SW 1271 (cell line): ENCODE measurements at regions not wholly inside any gene's neighbourhood (a gene's known extent, or its start where the extent isn't known, plus 50 kb on each side); places are given as distances from the start of the nearest gene placed in this dataset.
"Not testable (repeated sequence)": the region's sequence is repeated elsewhere in the genome, so short reads cannot be mapped to it uniquely, and the experiment has no call there.

Source experiments
- DNase-seq, 2 experiments: peaks; one replicate each; lab custom pipeline; 2025; lab: John Stamatoyannopoulos, UW

DNA sequence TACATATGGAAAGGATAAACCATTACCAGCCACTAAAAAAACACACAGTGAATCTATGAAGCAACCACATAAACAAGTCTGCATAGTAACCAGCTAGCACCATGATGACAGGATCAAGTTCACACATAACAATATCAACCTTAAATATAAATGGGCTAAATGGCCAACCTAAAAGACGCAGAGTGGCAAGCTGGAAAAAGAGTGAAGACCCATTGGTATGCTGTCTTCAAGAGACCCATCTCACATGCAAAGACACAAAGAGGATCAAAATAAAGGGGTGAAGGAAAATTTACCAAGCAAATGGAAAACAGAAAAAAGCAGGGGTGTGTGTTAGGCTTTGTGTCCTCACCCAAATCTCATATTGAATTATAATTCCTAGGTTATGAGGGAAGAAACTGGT lies 909.2 kb downstream of the EPHA7 start:
- no peak for DNase-seq

DNA sequence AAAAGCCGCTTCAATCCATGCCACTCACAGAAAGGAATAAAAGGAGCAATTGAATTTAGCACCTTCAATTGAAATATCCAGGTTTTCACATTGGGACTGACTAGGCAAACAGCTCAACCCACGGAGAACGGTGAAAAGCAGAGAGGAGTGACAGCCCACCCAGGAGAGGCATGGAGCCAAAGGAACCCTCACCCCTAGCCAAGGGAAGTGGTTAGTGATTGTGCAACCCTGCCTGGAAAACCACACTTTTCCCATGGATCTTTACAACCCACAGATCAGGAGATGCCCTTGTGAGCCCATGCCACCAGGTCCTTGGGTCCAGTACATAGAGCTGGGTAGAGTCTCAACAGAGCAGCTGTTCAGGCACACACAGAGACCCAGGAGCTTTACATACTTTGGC lies 911.8 kb downstream of the EPHA7 start:
- DNase-seq, result no peak

DNA sequence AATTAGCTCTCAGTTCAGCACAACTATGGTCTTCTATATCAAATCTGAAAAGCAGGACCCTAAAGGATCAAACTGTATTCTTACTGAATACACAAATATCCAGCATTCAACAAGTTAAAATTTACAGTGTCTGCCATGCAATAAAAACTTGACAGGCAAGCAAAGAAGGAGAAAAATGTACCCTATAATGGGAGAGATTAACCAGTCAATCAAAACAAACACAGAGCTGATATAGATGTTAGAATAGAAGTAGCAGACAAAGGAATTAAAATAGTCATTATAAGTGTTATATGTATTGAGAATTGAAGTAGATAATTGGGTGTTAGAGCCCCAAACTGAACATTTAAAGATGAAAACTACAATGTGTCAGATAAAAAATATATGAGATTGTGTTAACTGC lies 914.9 kb downstream of the EPHA7 start:
- no peak for DNase-seq

DNA sequence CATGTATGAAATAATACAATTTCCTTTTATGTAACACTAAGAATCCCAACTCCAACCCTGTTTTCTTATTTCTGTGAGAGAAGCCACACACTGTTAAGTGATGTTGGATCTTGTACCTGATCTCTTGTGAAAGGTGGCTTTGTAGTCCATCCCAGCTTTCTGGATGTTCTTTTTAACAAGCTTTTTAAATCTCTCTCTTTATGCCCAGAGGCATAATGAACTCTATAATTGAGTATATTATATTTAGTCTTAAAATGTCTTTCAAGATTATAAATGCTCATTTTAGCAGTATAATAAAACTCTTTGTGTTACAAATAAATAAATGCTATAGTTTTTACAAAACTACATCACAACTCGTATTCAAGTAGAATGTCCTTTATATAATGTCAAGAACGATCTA lies 922.1 kb downstream of the EPHA7 start:
- no peak for DNase-seq

DNA sequence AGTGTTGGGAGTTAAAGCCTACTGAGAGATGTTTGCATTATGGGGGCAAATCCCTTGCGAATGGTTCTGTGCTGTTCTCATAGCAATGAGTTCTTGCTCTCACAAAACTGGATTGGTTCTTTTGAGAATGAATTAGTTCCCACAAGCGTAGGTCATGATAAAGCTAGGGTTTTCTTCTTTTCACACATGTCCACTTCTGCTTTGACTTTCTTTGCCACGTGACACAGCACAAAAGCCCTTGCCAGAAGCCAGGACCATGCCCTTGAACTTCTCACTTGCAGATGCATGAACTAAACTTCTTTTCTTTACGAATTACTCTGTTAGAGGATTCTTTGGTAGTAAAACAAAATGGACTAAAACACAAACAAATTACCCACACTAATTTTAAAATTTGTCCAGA lies 922.8 kb downstream of the EPHA7 start:
- DNase-seq, result no peak

DNA sequence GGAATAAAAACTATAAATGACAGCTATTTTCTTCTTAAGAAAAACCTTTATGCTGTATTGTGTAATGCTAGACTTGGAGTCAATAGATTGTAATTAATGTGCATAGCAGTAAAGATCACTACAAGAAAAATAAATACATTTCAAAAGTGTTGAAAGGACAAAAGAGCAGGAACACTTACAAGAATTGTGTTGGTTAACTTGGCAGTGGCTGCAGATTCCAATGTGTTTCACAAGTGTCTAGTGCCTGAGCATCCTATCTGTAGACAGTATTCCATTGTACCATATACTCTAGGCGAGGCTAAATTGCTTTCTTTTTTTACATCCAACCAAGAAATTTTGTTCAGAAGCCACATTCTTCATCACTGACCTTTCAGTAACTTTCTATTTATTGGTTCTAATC lies 924.1 kb downstream of the EPHA7 start:
- DNase-seq, result no peak

DNA sequence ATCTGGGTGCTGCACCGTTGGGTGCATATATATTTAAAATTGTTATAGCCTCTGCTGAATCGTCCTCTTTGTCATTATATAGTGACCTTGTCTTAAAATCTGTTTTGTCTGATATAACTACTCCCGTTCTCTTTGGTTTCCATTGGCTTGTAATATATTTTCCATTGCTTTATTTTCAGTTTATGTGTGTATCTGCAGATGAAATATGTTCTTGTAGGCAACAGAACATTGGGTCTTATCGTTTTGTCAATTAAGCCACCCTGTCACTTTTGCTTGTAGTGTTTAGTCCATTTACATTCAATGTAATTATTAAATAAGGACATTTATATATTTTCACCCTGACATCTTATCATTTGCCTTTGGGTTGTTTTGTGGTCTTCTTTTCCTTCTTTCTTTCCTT lies 933.9 kb downstream of the EPHA7 start:
- DNase-seq, result no peak

DNA sequence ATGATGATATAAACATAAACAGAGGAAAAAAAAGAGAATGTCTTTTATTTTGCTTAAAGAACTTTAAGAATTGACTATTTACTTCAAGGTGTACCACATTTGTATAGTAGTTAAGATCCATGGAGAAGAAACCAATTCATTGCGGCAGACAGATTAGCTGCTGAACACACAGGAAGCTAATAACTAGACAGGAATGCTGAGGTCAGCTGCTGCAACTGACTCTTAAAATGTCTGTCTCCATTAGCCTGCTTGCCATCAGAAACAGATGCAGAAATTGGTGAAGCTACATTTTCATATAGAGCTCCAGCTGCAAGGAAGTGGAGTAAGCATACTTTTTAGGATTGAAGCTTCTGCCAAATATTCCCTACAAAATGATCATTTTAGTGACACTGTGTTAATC lies 939.5 kb downstream of the EPHA7 start:
- no peak for DNase-seq

DNA sequence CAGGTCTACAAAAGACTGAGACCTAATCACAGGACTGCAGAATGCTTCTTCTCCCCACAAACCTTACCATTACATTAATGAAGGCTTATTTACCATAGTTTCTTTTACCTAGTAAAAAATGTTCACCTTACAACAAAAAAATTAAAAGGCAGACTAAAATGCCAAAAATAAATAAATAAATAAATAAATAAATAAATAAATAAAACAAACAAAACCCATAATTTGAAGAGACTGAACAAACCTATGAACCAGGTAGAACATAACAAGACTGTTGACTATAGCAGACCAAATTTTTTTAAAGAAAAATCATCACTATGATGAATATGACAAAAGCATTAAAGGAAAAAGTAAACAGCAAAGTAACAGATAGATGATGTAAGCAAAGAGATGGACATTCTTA lies 946.3 kb downstream of the EPHA7 start:
- no peak for DNase-seq

DNA sequence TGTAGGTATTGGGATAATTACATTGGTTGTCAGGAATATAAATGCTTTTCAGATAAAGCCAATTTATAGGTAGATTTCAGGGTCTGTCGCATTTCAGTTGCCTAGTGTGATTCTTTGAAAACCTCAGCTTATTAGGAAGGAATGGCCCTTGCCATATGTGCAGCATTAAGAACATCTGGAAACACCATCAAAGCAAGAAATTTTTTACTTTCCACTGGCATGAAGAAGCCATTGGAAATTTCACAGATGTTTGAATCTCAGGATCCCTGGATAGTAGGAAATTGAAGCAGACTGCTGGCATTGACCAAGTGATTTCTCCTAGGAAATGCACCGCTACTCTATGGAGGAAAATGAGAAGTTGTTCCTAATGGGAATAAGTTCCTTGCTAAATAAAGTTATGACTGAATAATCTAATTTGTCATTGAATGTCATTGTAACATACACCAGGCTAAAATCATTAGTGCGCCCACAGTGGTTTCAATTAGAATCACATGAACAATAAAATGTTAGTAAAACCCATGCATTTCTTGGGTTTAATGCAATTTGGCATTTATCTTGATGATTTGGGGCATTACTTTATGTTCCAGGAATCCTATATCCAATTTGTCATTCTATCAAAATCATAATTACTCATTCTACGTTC lies 950.1 kb downstream of the EPHA7 start:
- no peak for DNase-seq

DNA sequence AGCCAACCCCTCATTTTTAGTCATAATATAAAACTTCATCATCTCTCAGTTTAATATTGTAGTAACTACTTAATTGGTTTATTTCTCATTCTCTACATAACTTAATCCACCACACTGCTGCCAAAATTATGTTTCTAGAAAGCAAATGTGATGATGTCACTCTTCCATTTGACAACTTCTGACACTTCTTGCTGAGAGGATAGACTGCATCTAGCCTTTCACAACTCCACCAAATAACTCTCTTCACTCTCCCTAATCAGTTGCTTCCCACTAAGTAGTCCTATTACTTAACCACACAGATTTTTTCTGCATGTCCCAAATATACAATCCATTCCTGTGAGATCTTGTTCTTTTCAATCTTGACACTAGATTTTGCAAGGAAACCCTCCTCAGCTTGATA lies 951.3 kb downstream of the EPHA7 start:
- no peak for DNase-seq

DNA sequence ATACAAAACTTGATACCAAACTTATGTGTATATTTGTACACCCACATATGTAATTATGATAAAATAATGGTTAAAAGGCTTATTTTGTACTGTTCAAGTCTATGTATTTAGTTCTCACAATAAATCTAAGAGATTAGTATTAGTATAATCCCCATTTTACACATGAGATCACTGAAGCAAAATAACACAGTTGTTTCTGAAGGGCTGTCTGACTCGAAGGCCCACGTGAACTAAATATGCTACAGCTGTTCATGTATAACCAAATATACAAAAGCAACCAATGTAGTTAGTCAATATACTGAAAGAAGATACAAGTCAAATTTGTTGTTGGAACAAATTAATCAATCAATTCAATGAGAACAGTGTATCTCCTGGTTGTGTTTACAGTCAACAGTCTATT lies 959.2 kb downstream of the EPHA7 start:
- no peak for DNase-seq

DNA sequence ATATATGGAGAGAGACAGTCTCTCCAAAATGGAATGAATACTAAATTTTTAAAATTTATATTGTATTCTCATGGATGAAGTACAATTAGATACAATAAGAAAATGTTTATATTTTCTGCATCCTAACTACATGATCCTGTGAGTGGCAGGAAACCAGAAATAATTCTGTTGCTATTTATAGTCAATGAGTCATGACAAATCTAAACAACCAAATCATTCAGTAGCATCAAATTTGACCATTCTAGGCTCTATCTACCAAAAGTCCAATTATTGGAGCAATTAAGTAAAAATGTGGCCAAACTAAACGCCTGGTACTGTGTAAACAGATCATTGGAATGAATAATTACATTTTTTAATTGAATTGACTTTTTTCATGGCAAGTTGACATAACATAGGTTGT lies 959.8 kb downstream of the EPHA7 start:
- no peak for DNase-seq

DNA sequence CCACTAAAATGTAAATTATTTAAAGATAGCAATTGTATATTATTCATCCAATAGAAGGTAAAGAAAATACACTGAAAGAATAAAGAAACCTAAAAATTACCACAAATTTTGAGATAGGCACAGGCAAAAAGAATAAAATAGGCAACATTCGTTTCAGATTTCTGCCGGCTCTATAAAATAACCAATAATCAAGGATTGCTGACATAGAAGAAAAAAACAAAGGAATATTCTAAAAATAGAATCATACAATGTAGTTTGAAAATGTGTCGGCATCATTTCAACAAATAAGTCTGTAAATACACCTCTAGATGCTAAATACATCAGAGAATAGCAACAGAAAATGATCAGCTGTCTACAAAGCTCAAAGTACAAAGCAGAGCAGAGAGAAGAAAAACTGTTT lies 973.3 kb downstream of the EPHA7 start:
- DNase-seq, result no peak

DNA sequence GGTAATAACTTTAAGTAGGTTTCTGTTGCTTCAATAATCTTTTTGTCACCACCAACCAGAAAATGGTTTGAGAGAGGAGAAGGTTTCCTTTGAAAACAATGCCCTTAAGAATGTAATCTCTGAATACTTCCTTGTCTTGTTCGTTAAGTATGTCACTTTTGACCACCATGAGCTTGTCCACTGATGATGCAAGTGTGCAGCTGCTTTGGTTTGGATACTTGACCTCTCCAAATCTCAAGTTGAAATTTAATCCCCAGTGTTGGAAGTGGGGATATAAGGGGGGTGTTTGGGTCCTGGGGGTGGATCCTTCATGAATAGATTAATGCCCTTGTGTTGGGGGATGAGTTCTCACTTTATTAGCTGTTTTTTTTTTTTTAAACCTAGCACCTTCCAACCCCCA lies 985.4 kb downstream of the EPHA7 start:
- DNase-seq, result no peak

DNA sequence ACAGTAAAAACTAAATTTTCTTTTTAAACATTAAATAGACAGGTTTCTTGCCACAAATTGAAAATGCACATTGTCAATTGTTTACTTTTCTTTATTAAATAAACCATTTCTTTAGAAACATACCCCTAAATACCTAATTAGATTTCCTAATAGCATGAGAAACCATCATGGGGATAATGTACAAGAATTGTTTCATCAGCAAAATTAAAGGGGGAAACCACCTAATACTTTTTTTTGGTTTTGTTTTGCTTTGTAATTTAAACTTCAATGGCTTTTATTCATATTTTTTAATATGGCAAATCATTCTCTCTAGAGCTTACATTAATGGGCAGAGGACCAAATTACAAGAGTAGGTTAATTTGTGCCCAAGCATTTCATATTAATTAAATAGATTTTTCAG lies 987.9 kb downstream of the EPHA7 start:
- DNase-seq, result no peak

DNA sequence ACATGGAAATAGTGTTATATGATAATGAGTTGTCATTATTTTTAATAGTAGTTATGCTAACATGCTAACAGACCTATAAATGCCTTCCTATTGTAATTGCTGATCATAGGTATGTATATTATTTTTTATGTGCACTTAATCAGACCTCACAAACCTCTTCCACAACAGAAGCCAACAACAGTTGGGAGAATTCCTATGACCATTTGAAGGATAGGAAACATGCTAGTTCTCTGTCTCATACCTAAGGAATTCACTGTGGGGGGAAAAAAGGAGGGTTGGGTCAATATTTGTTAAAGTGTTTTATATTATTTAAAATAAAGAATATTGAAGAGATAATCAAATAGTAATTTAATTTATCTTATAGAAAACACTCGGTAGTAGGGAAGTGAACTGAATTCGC lies 990.9 kb downstream of the EPHA7 start:
- DNase-seq, result no peak

DNA sequence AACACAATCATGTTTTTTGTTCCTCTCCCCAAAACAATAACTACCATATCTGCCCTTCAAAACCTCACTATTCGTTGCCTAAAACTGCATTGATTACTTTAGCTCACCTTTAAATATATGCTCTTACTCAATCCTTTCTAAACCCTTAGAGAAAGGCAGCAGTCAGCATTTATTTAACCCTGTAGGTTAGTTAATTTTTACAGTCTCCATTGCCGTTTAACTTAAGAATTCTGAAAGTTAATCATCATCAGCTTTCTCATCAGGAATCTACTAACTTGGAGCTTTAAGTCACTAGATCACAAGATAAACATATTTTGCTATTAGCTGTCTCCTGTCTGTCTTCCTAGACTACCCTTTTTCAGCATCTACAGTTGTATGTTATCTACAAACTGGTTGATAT lies 991.9 kb downstream of the EPHA7 start:
- DNase-seq, result no peak

DNA sequence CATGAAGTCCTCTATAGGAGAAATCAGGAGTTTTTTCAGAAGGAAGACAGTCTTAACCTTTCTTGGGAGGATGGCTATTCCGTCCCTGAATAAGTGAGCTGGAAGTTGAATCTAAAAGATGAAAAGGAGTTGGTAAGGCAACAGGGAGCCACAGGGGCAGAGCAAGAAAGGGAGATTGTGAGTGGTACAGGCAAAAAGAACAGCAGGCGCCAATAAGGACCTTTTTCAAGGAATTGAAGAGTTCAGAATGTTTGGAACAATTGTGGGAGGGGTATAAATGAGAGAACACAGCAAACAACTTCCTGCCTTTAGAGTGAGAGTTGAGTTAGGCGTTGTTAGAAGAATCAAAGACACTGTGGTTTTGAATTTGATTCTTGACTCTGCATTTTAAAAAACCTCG lies 1003.7 kb downstream of the EPHA7 start:
- no peak for DNase-seq

DNA sequence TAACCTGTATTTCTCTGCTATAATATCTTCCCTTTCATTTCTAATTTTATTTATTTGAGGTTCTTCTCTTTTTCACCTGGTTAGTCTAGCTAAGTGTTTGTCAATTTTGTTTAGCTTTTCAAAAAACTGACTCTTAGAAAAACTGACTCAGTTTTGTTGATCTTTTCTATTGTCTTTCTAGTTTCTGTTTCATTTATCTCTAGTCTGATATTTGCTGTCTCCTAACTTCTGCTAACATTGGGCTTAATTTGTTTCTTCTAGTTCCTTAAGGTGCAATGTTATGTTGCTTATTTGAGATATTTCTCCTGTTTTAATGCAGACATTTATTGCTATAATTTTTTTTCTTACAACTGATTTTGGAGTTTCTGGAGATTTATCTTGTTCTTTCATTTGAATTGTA lies 1011.0 kb downstream of the EPHA7 start:
- no peak for DNase-seq

DNA sequence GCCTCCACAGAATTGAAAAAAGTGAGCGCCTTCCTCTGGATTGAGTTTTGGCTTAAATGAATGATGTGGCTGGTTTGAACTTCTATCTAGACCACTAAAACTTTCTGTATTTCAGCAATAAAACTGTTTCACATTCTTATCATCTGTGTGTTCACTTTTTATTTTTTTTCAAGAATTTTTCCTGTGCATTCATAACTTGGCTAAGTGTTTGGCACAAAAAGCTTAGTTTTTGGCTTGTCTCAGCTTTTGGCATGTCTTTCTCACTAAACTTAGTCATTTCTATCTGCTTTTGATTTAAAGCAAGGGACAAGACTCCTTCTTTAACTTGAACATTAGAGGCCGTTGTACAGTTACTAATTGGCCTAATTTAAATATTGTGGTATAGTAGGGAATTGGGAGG lies 1015.1 kb downstream of the EPHA7 start:
- DNase-seq, result no peak

DNA sequence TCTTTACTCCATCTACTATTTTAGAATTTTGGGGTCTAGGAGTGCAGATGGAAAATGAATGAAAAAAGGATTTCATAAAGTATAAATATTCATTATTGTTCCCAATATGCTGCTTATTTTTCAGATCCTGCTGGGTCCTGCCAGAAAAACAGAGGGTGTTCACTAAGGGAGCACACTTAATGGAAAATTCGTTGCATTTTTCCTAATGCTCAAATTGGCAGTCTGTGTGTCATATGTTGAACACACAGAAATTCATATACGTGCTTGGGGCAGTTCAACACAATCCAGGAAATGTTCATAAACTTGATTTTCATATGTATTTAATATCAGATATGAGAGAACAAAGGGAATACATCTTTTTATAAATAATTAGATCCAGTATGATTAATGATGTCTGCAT lies 1019.4 kb downstream of the EPHA7 start:
- DNase-seq, result no peak

DNA sequence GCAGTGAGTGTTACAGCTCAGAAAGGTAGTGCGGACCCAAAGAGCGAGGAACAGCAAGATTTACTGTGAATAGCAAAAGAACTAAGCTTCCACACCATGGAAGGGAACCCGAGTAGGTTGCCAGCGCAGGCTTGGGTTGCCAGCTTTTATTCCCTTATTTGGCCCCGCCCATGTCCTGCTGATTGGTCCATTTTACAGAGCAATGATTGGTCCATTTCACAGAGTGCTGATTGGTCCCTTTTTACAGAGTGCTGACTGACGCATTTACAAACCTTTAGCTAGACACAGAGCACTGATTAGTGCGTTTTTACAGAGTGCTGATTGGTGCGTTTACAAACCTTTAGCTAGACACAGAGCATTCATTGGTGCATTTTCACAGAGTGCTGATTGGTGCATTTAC lies 1030.7 kb downstream of the EPHA7 start:
- not testable (repeated sequence) for DNase-seq

DNA sequence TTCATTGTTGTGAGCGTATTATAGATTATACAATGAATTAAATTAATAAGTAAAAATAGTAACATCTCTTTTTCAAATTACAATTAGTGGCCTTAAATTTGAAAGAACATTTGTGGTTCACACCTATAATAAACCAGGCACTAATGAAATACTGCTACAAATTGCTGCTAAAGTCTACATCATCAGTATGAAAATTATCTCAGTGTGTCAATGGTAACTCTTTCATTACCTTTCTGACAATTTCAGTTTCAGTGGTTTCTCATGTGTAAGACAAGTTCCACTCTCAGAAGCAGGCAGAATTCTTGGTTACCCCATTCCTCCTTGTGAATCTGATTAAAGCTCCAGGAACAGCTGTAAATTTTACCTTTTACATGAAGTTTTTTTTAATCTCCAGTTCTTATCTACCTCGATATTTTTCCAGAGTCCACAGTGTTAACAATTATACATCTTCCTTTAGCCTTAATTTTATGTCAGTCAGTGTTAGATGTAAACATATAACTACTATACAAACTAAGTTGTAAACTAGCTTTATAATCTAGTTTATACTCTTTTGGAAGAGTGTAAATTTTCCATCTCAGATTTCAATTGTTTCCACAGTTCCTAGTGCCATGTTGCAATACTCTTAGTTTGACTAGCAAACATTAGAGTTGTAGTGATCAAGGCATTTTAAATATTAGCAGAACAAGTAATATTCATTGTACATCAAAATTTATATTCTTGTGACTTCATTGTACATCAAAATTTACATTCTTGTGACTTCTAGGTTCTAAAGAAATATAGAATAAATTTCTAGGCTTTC lies 1038.4 kb downstream of the EPHA7 start:
- no peak for DNase-seq
